Hepatocyte (in vitro differentiated cells): ENCODE measurements at regions not wholly inside any gene's neighbourhood (a gene's known extent, or its start where the extent isn't known, plus 50 kb on each side); places are given as distances from the start of the nearest gene placed in this dataset.

Source experiments
- DNase-seq: peaks from one replicate; pipeline ENCODE4 v3.0.0-alpha.2; 2016; ENCODE audit warnings: low spot score
- H2AFZ ChIP-seq: fragments of 200-600 bp; sonication (generic); 2 replicates; pipeline ENCODE4 v1.6.0; 2016; ENCODE audit warnings: antibody characterized with exemption, mild to moderate bottlenecking
- H3K27ac ChIP-seq: fragments of 200-600 bp; sonication (generic); 2 replicates; pipeline ENCODE4 v1.5.1; 2016; ENCODE audit warnings: mild to moderate bottlenecking
- H3K27me3 ChIP-seq: fragments of 200-600 bp; sonication (generic); 2 replicates; pipeline ENCODE4 v1.6.1; 2016
- H3K36me3 ChIP-seq: fragments of 200-600 bp; sonication (generic); replicated peaks from 2 replicates; pipeline ENCODE4 v1.5.1; 2016; ENCODE audit warnings: low read depth; ENCODE audit not compliant: insufficient read depth
- H3K4me1 ChIP-seq: fragments of 200-600 bp; sonication (generic); 2 replicates; pipeline ENCODE4 v1.5.1; 2016; ENCODE audit warnings: mild to moderate bottlenecking, moderate library complexity; ENCODE audit not compliant: insufficient read depth
- H3K4me2 ChIP-seq: fragments of 200-600 bp; sonication (generic); 2 replicates; pipeline ENCODE4 v1.6.0; 2016
- H3K4me3 ChIP-seq: fragments of 200-600 bp; sonication (generic); 2 replicates; pipeline ENCODE4 v1.5.1; 2016; ENCODE audit warnings: mild to moderate bottlenecking
- H3K79me2 ChIP-seq: fragments of 200-600 bp; sonication (generic); 2 replicates; pipeline ENCODE4 v1.6.0; 2017; ENCODE audit warnings: mild to moderate bottlenecking
- H3K9me2 ChIP-seq: fragments of 200-600 bp; sonication (generic); replicated peaks from 2 replicates; pipeline ENCODE4 v1.6.0; 2017; ENCODE audit warnings: mild to moderate bottlenecking; ENCODE audit not compliant: insufficient read depth
- H3K9me3 ChIP-seq: fragments of 200-600 bp; sonication (generic); 2 replicates; pipeline ENCODE4 v1.5.1; 2016; ENCODE audit warnings: low read depth, mild to moderate bottlenecking
- H4K20me1 ChIP-seq: fragments of 200-600 bp; sonication (generic); 2 replicates; pipeline ENCODE4 v1.6.0; 2016; ENCODE audit warnings: mild to moderate bottlenecking; ENCODE audit not compliant: insufficient read depth, poor library complexity, severe bottlenecking
- EZH2 ChIP-seq: fragments of 200-600 bp; sonication (generic); IDR thresholded peaks from 2 replicates; pipeline ENCODE4 v1.6.1; 2016; ENCODE audit warnings: antibody characterized with exemption, mild to moderate bottlenecking, borderline replicate concordance
- EZH2phosphoT487 ChIP-seq: fragments of 200-600 bp; sonication (generic); IDR thresholded peaks from one replicate; pipeline ENCODE4 v1.6.1; 2018; ENCODE audit warnings: antibody characterized with exemption, mild to moderate bottlenecking, low read depth, moderate library complexity; ENCODE audit not compliant: unreplicated experiment, severe bottlenecking
- WGBS: methylation state at CpG from one replicate; pipeline ENCODE4 v1.1.6; 2016; ENCODE audit warnings: low lambda C conversion rate; ENCODE audit errors: missing lambda C conversion rate; 5-methylcytosine and 5-hydroxymethylcytosine counted together
- TF ChIP-seq, protein P1 (sequence below): fragments of 200-600 bp; sonication (generic); IDR thresholded peaks from 2 replicates; pipeline ENCODE4 v1.5.1; 2016; ENCODE audit warnings: antibody characterized with exemption, mild to moderate bottlenecking; ENCODE audit not compliant: poor library complexity

DNA sequence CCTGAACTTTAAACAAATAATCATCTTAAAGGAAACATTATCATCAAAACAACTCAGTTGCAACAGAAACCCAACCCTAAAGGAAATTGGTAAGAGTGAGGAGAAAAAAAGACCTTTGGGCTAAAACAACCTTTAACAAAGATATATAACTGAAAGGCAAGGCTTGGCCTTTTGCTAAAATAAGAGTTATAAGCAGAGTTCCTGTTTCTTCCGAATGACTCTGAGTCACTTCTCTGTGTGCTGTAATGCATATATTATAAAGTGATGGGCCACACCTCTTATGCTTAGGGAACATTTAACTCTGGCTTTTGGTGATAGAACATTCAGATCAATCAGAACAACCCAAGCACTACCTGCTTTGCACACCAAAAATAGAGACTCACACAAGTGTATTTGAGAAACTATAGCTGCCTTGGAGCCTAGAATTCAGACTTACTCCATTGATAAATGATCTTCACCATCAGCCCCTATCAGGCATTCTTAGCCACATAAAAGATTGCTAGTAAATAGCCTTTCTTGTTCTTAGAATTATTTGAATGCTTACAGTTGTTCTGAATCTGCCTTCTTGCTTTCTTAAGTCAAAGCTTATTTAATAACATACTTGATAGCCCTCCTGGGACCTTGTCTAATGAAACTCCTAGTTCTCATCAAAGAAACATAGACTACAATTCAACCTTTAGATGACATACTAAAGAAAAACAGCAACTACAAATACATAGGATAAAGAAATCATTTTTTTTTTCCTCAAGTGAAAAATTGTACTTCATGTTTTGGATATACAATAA is 294.2 kb upstream of the SEMA6D start:
- TF ChIP-seq, protein P1, sequence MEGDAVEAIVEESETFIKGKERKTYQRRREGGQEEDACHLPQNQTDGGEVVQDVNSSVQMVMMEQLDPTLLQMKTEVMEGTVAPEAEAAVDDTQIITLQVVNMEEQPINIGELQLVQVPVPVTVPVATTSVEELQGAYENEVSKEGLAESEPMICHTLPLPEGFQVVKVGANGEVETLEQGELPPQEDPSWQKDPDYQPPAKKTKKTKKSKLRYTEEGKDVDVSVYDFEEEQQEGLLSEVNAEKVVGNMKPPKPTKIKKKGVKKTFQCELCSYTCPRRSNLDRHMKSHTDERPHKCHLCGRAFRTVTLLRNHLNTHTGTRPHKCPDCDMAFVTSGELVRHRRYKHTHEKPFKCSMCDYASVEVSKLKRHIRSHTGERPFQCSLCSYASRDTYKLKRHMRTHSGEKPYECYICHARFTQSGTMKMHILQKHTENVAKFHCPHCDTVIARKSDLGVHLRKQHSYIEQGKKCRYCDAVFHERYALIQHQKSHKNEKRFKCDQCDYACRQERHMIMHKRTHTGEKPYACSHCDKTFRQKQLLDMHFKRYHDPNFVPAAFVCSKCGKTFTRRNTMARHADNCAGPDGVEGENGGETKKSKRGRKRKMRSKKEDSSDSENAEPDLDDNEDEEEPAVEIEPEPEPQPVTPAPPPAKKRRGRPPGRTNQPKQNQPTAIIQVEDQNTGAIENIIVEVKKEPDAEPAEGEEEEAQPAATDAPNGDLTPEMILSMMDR, result no peak
- no peak for TF ChIP-seq EZH2
- TF ChIP-seq EZH2phosphoT487, result no peak
- H4K20me1 ChIP-seq, result no peaks in the 10 kb centered on the region
- 47% methylated on average over 1 of the region's 1 CpG for WGBS
- no peaks in the 10 kb centered on the region for H3K9me2 ChIP-seq
- H2AFZ ChIP-seq, result no peak overlapping the region
- no peaks in the 10 kb centered on the region for H3K27me3 ChIP-seq
- H3K4me3 ChIP-seq, result no peak overlapping the region
- no peak overlapping the region for H3K4me2 ChIP-seq
- no peaks in the 10 kb centered on the region for H3K36me3 ChIP-seq
- no peak overlapping the region for H3K27ac ChIP-seq
- no peaks in the 10 kb centered on the region for H3K9me3 ChIP-seq
- peaks cover 10% of the 10 kb centered on the region for H3K4me1 ChIP-seq
- no peaks in the 10 kb centered on the region for H3K79me2 ChIP-seq
- no peak for DNase-seq

DNA sequence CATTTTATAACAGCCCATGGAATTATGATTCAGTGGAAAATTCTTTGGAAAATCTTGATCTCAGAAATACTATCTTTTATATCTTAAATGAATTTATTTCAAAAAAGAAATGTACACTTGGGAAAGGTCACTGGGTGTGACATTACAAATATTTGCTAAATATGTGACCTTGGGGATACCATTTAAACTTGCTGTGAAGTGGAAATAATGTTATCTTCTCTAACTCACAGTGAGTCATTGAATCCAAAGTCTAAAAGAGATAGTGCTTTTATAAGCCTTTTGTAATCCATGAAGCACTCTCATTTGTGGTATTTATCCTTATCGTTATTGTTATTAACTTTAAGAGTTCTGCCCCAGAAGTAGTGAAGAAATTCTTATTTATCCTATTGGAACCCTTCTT is 289.8 kb upstream of the SEMA6D start:
- DNase-seq, result no peak

DNA sequence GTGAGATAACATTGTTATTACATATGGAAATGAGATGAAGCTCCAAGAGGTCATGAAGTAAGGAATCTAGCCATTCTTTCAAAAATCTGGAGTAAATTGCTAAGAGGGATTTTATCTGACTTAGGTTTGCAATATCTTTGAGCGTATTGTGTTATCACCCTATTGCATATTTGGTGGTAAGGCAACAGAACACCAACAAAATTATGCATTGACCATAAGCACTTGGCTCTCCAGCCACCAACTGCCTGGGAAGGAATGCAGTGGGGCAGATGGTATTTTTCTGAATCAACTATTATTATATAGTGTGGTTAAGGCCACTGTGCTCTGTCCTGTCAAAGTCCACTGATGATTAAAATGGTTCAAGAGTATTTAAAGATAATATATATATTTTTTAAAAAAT is 287.9 kb upstream of the SEMA6D start:
- no peak overlapping the region for H2AFZ ChIP-seq
- no peaks in the 10 kb centered on the region for H3K36me3 ChIP-seq
- no peak for DNase-seq
- H3K27ac ChIP-seq, result no peak overlapping the region
- H3K4me1 ChIP-seq, result no peaks in the 10 kb centered on the region
- H3K9me2 ChIP-seq, result no peaks in the 10 kb centered on the region
- no peaks in the 10 kb centered on the region for H4K20me1 ChIP-seq
- no peak overlapping the region for H3K4me2 ChIP-seq
- H3K9me3 ChIP-seq, result no peaks in the 10 kb centered on the region
- H3K4me3 ChIP-seq, result no peak overlapping the region
- no peaks in the 10 kb centered on the region for H3K27me3 ChIP-seq
- no peaks in the 10 kb centered on the region for H3K79me2 ChIP-seq
- TF ChIP-seq, protein P1, result no peak
- no peak for TF ChIP-seq EZH2
- no peak for TF ChIP-seq EZH2phosphoT487
- 81% methylated on average over 1 of the region's 1 CpG for WGBS

More for the DNA sequence above, 289.8 kb upstream of the SEMA6D start:
- Histone ChIP-seq H3K79me2 (no peaks in the 10 kb centered on the region), H3K9me3 (no peaks in the 10 kb centered on the region), H3K4me1 (peaks cover 10% of the 10 kb centered on the region), H3K27ac (no peak overlapping the region), H3K4me2 (no peak overlapping the region), H2AFZ (no peak overlapping the region), H3K36me3 (no peaks in the 10 kb centered on the region), H3K9me2 (no peaks in the 10 kb centered on the region), H3K4me3 (no peak overlapping the region), H3K27me3 (no peaks in the 10 kb centered on the region), H4K20me1 (no peaks in the 10 kb centered on the region)
- no peak for TF ChIP-seq EZH2phosphoT487
- TF ChIP-seq EZH2, result no peak
- TF ChIP-seq, protein P1, result no peak
- 65% methylated on average over 1 of the region's 1 CpG for WGBS
